ENCODE measurements at regions not wholly inside any gene's neighbourhood (a gene's known extent, or its start where the extent isn't known, plus 50 kb on each side); places are given as distances from the start of the nearest gene placed in this dataset.

GRCh38 chr9:120242116-120242811 is 337.7 kb downstream of the CDK5RAP2 start:
- Histone ChIP-seq H4K8ac (ENCODE audit: low read depth, low read length) (no peak overlapping the region), H3K23ac (ENCODE audit: low read depth, low read length, poor library complexity) (no peak overlapping the region), H3K79me1 (ENCODE audit: low read depth, low read length) (no peaks in the 10 kb centered on the region), H3K9me3 (replicated peaks in 1 of 2; ENCODE audit: control insufficient read depth in 2 of 2, insufficient read depth in 1 of 2, low read depth in 1 of 2, low read length in 2 of 2) (no peaks in the 10 kb centered on the region), H2AK5ac (ENCODE audit: low read depth, low read length) (no peak overlapping the region), H3K4me1 (ENCODE audit: control insufficient read depth in 2 of 2, insufficient read depth in 1 of 2, low read depth in 1 of 2, low read length in 2 of 2) (peaks cover 0 to 2% of the 10 kb centered on the region in 2 donors), H3K27me3 (ENCODE audit: control insufficient read depth in 3 of 3, insufficient read depth in 3 of 3, low read depth in 1 of 3, low read length in 3 of 3) (no peaks in the 10 kb centered on the region), H3K18ac (ENCODE audit: low read length) (no peak overlapping the region), H2BK12ac (ENCODE audit: low read length) (no peak overlapping the region), H3K9ac (ENCODE audit: low read depth, low read length, poor library complexity) (no peak overlapping the region), H4K91ac (ENCODE audit: low read depth, low read length, poor library complexity) (no peak overlapping the region), H3K4me2 (ENCODE audit: insufficient read depth, low read length, poor library complexity, severe bottlenecking) (no peak overlapping the region), H3K4me3 (ENCODE audit: low read length in 2 of 2) (no peak overlapping the region), H2BK120ac (ENCODE audit: low read depth, low read length) (no peak overlapping the region), H3K36me3 (replicated peaks in 1 of 2; ENCODE audit: control insufficient read depth in 2 of 2, insufficient read depth in 2 of 2, low read length in 2 of 2) (no peaks in the 10 kb centered on the region), H2AFZ (ENCODE audit: low read length) (no peak overlapping the region), H3K27ac (replicated peaks; ENCODE audit: low read length) (no peak overlapping the region), H2BK15ac (ENCODE audit: low read length) (no peak overlapping the region), H3K14ac (ENCODE audit: low read length) (no peak overlapping the region), H3K4ac (ENCODE audit: low read length) (no peak overlapping the region), H2BK5ac (ENCODE audit: low read length) (no peak overlapping the region)
- no CpG with 5 or more reads among the region's 21 CpGs for WGBS, 2 donors (ENCODE audit: extremely low coverage in 2 of 2, insufficient read length in 2 of 2, insufficient replicate concordance in 1 of 2)
- DNase-seq (ENCODE audit: low spot score): no peak

- H3K18ac ChIP-seq (ENCODE audit: low read length): no peak overlapping the region
- H3K36me3 ChIP-seq (replicated peaks in 1 of 2; ENCODE audit: control insufficient read depth in 2 of 2, insufficient read depth in 2 of 2, low read length in 2 of 2): no peaks in the 10 kb centered on the region
- no peaks in the 10 kb centered on the region for H3K27me3 ChIP-seq (ENCODE audit: control insufficient read depth in 3 of 3, insufficient read depth in 3 of 3, low read depth in 1 of 3, low read length in 3 of 3)
- H3K27ac ChIP-seq (replicated peaks; ENCODE audit: low read length): no peak overlapping the region
- H3K23ac ChIP-seq (ENCODE audit: low read depth, low read length, poor library complexity): no peak overlapping the region
- WGBS, 2 donors (ENCODE audit: extremely low coverage in 2 of 2, insufficient read length in 2 of 2, insufficient replicate concordance in 1 of 2): no CpG with 5 or more reads among the region's 1 CpG
- peaks cover 0 to 5% of the 10 kb centered on the region in 2 donors for H3K4me1 ChIP-seq (ENCODE audit: control insufficient read depth in 2 of 2, insufficient read depth in 1 of 2, low read depth in 1 of 2, low read length in 2 of 2)
- H3K79me1 ChIP-seq (ENCODE audit: low read depth, low read length): no peaks in the 10 kb centered on the region
- H4K8ac ChIP-seq (ENCODE audit: low read depth, low read length): no peak overlapping the region
- H2BK5ac ChIP-seq (ENCODE audit: low read length): no peak overlapping the region
- H2BK120ac ChIP-seq (ENCODE audit: low read depth, low read length): no peak overlapping the region
- DNase-seq (ENCODE audit: low spot score): no peak
- no peak overlapping the region for H2BK12ac ChIP-seq (ENCODE audit: low read length)
- H2AK5ac ChIP-seq (ENCODE audit: low read depth, low read length): no peak overlapping the region
- H3K14ac ChIP-seq (ENCODE audit: low read length): no peak overlapping the region
- H3K4me2 ChIP-seq (ENCODE audit: insufficient read depth, low read length, poor library complexity, severe bottlenecking): no peak overlapping the region
- no peak overlapping the region for H2BK15ac ChIP-seq (ENCODE audit: low read length)
- H3K4me3 ChIP-seq (ENCODE audit: low read length in 2 of 2): no peak overlapping the region
- no peak overlapping the region for H4K91ac ChIP-seq (ENCODE audit: low read depth, low read length, poor library complexity)
- H3K9ac ChIP-seq (ENCODE audit: low read depth, low read length, poor library complexity): no peak overlapping the region
- no peaks in the 10 kb centered on the region for H3K9me3 ChIP-seq (replicated peaks in 1 of 2; ENCODE audit: control insufficient read depth in 2 of 2, insufficient read depth in 1 of 2, low read depth in 1 of 2, low read length in 2 of 2)
- no peak overlapping the region for H3K4ac ChIP-seq (ENCODE audit: low read length)
- no peak overlapping the region for H2AFZ ChIP-seq (ENCODE audit: low read length)
Observed at GRCh38 chr9:120236596-120236995, 343.4 kb downstream of the CDK5RAP2 start.

GRCh38 chr9:120235081-120235480 is 344.9 kb downstream of the CDK5RAP2 start:
- Histone ChIP-seq H2BK15ac (ENCODE audit: low read length) (no peak overlapping the region), H3K9me3 (replicated peaks in 1 of 2; ENCODE audit: control insufficient read depth in 2 of 2, insufficient read depth in 1 of 2, low read depth in 1 of 2, low read length in 2 of 2) (no peaks in the 10 kb centered on the region), H3K4me2 (ENCODE audit: insufficient read depth, low read length, poor library complexity, severe bottlenecking) (no peak overlapping the region), H4K8ac (ENCODE audit: low read depth, low read length) (no peak overlapping the region), H3K18ac (ENCODE audit: low read length) (no peak overlapping the region), H2BK12ac (ENCODE audit: low read length) (no peak overlapping the region), H2AFZ (ENCODE audit: low read length) (no peak overlapping the region), H3K79me1 (ENCODE audit: low read depth, low read length) (no peaks in the 10 kb centered on the region), H2BK5ac (ENCODE audit: low read length) (no peak overlapping the region), H3K23ac (ENCODE audit: low read depth, low read length, poor library complexity) (no peak overlapping the region), H3K4me1 (ENCODE audit: control insufficient read depth in 2 of 2, insufficient read depth in 1 of 2, low read depth in 1 of 2, low read length in 2 of 2) (peaks cover 0 to 2% of the 10 kb centered on the region in 2 donors), H3K9ac (ENCODE audit: low read depth, low read length, poor library complexity) (no peak overlapping the region), H3K27me3 (ENCODE audit: control insufficient read depth in 3 of 3, insufficient read depth in 3 of 3, low read depth in 1 of 3, low read length in 3 of 3) (no peaks in the 10 kb centered on the region), H3K4me3 (ENCODE audit: low read length in 2 of 2) (no peak overlapping the region), H3K36me3 (replicated peaks in 1 of 2; ENCODE audit: control insufficient read depth in 2 of 2, insufficient read depth in 2 of 2, low read length in 2 of 2) (no peaks in the 10 kb centered on the region), H2AK5ac (ENCODE audit: low read depth, low read length) (no peak overlapping the region), H4K91ac (ENCODE audit: low read depth, low read length, poor library complexity) (no peak overlapping the region), H3K4ac (ENCODE audit: low read length) (no peak overlapping the region), H3K14ac (ENCODE audit: low read length) (no peak overlapping the region), H2BK120ac (ENCODE audit: low read depth, low read length) (no peak overlapping the region), H3K27ac (replicated peaks; ENCODE audit: low read length) (no peak overlapping the region)
- no peak for DNase-seq (ENCODE audit: low spot score)
- WGBS, 2 donors (ENCODE audit: extremely low coverage in 2 of 2, insufficient read length in 2 of 2, insufficient replicate concordance in 1 of 2): no CpG with 5 or more reads among the region's 2 CpGs

- Histone ChIP-seq H3K4me2 (ENCODE audit: insufficient read depth, low read length, poor library complexity, severe bottlenecking) (no peak overlapping the region), H3K9me3 (replicated peaks in 1 of 2; ENCODE audit: control insufficient read depth in 2 of 2, insufficient read depth in 1 of 2, low read depth in 1 of 2, low read length in 2 of 2) (no peaks in the 10 kb centered on the region), H3K4ac (ENCODE audit: low read length) (no peak overlapping the region), H3K4me3 (ENCODE audit: low read length in 2 of 2) (no peak overlapping the region), H2BK120ac (ENCODE audit: low read depth, low read length) (no peak overlapping the region), H2BK12ac (ENCODE audit: low read length) (no peak overlapping the region), H2BK5ac (ENCODE audit: low read length) (no peak overlapping the region), H3K79me1 (ENCODE audit: low read depth, low read length) (no peaks in the 10 kb centered on the region), H3K23ac (ENCODE audit: low read depth, low read length, poor library complexity) (no peak overlapping the region), H3K4me1 (ENCODE audit: control insufficient read depth in 2 of 2, insufficient read depth in 1 of 2, low read depth in 1 of 2, low read length in 2 of 2) (peaks cover 0 to 2% of the 10 kb centered on the region in 2 donors), H3K36me3 (replicated peaks in 1 of 2; ENCODE audit: control insufficient read depth in 2 of 2, insufficient read depth in 2 of 2, low read length in 2 of 2) (no peaks in the 10 kb centered on the region), H3K18ac (ENCODE audit: low read length) (no peak overlapping the region), H4K8ac (ENCODE audit: low read depth, low read length) (no peak overlapping the region), H4K91ac (ENCODE audit: low read depth, low read length, poor library complexity) (no peak overlapping the region), H2AFZ (ENCODE audit: low read length) (no peak overlapping the region), H2BK15ac (ENCODE audit: low read length) (no peak overlapping the region), H3K27ac (replicated peaks; ENCODE audit: low read length) (no peak overlapping the region), H2AK5ac (ENCODE audit: low read depth, low read length) (no peak overlapping the region), H3K9ac (ENCODE audit: low read depth, low read length, poor library complexity) (no peak overlapping the region), H3K27me3 (ENCODE audit: control insufficient read depth in 3 of 3, insufficient read depth in 3 of 3, low read depth in 1 of 3, low read length in 3 of 3) (no peaks in the 10 kb centered on the region), H3K14ac (ENCODE audit: low read length) (no peak overlapping the region)
- no CpG with 5 or more reads among the region's 2 CpGs for WGBS, 2 donors (ENCODE audit: extremely low coverage in 2 of 2, insufficient read length in 2 of 2, insufficient replicate concordance in 1 of 2)
- DNase-seq (ENCODE audit: low spot score): no peak
Observed at GRCh38 chr9:120230227-120230626, 349.7 kb downstream of the CDK5RAP2 start.

All from neuronal stem cell (in vitro differentiated cells).